Neural cell (in vitro differentiated cells): ENCODE measurements at regions not wholly inside any gene's neighbourhood (a gene's known extent, or its start where the extent isn't known, plus 50 kb on each side); places are given as distances from the start of the nearest gene placed in this dataset.

Experiments used
- H2AFZ ChIP-seq: fragments of 200-600, 300-800 bp; sonication (generic), shearing (Covaris generic); 2 replicates; pipeline ENCODE4 v1.6.0; 2014; ENCODE audit warnings: low read depth, mild to moderate bottlenecking, antibody characterized with exemption, low read length, moderate library complexity
- H3F3A ChIP-seq: fragments of 200-600 bp; shearing (Covaris generic); 2 replicates; pipeline ENCODE4 v1.6.1; 2016; ENCODE audit warnings: mild to moderate bottlenecking, moderate library complexity, mixed read lengths, antibody characterized with exemption, low read length; ENCODE audit not compliant: insufficient read depth, poor library complexity, severe bottlenecking
- H3K27ac ChIP-seq: fragments of 200-600, 300-800 bp; sonication (generic), shearing (Covaris generic); 2 replicates; pipeline ENCODE4 v1.5.1; 2014; ENCODE audit warnings: mild to moderate bottlenecking, low read length, moderate library complexity
- H3K27me3 ChIP-seq: fragments of 300-800, 200-600 bp; sonication (generic), shearing (Covaris generic); 2 replicates; pipeline ENCODE4 v1.6.0; 2014; ENCODE audit warnings: mild to moderate bottlenecking, low read depth, low read length, moderate library complexity; ENCODE audit not compliant: insufficient read depth
- H3K36me3 ChIP-seq: fragments of 300-800, 200-600 bp; sonication (generic), shearing (Covaris generic); 2 replicates; pipeline ENCODE4 v1.5.1; 2014; ENCODE audit warnings: mild to moderate bottlenecking, antibody characterized with exemption, low read length, moderate library complexity; ENCODE audit not compliant: insufficient read depth
- H3K4me2 ChIP-seq: fragments of 300-800, 200-600 bp; sonication (generic), shearing (Covaris generic); 2 replicates; pipeline ENCODE4 v1.6.0; 2014; ENCODE audit warnings: mild to moderate bottlenecking, low read length
- H3K4me3 ChIP-seq: fragments of 300-800, 200-600 bp; sonication (generic), shearing (Covaris generic); 2 replicates; pipeline ENCODE4 v1.5.1; 2014; ENCODE audit warnings: mild to moderate bottlenecking, low read length, moderate library complexity
- H3K79me2 ChIP-seq: fragments of 200-600 bp; shearing (Covaris generic); replicated peaks from 2 replicates; pipeline ENCODE4 v1.6.0; 2014; ENCODE audit warnings: mild to moderate bottlenecking, low read length, moderate library complexity; ENCODE audit not compliant: insufficient read depth
- H3K9ac ChIP-seq: fragments of 300-800, 200-600 bp; sonication (generic), shearing (Covaris generic); 2 replicates; pipeline ENCODE4 v1.6.1; 2016; ENCODE audit warnings: mild to moderate bottlenecking, low read length, mixed read lengths
- H3K9me2 ChIP-seq: fragments of 200-600 bp; shearing (Covaris generic); 2 replicates; pipeline ENCODE4 v1.6.1; 2016; ENCODE audit warnings: mild to moderate bottlenecking, low read length, mixed read lengths; ENCODE audit not compliant: insufficient read depth
- H3K9me3 ChIP-seq: fragments of 200-600, 300-800 bp; sonication (generic), shearing (Covaris generic); 2 replicates; pipeline ENCODE4 v1.6.1; 2016; ENCODE audit warnings: mild to moderate bottlenecking, mixed run types, low read length, moderate library complexity, mixed read lengths
- H4K20me1 ChIP-seq: fragments of 200-600 bp; shearing (Covaris generic); 2 replicates; pipeline ENCODE4 v1.6.1; 2016; ENCODE audit warnings: mild to moderate bottlenecking, mixed run types; ENCODE audit not compliant: insufficient read depth
- CTCF ChIP-seq: fragments of 450-650 bp; IDR thresholded peaks from 2 replicates; pipeline ENCODE4 v1.5.1; 2014; ENCODE audit warnings: antibody characterized with exemption, mild to moderate bottlenecking, moderate library complexity; ENCODE audit not compliant: poor library complexity, severe bottlenecking
- EP300 ChIP-seq: fragments of 450-650 bp; conservative IDR thresholded peaks from 2 replicates; pipeline ENCODE4 v1.6.1; 2014; ENCODE audit warnings: antibody characterized with exemption, mild to moderate bottlenecking, moderate library complexity; ENCODE audit not compliant: poor library complexity, severe bottlenecking
- EZH2 ChIP-seq: fragments of 200-600, 300-800 bp; shearing (Covaris generic), sonication (generic); IDR thresholded peaks from 2 replicates; pipeline ENCODE4 v1.6.1; 2014; ENCODE audit warnings: antibody characterized with exemption, low read length, borderline replicate concordance, mild to moderate bottlenecking; ENCODE audit not compliant: insufficient read depth, poor library complexity, severe bottlenecking
- POLR2AphosphoS5 ChIP-seq: IDR thresholded peaks from 2 replicates; pipeline ENCODE4 v1.6.1; 2012
- RAD21 ChIP-seq: fragments of 450-650 bp; conservative IDR thresholded peaks from 2 replicates; pipeline ENCODE4 v1.6.1; 2014; ENCODE audit warnings: antibody characterized with exemption, mild to moderate bottlenecking, moderate library complexity
- REST ChIP-seq: IDR thresholded peaks from 2 replicates; pipeline ENCODE4 v1.6.1; 2012; ENCODE audit warnings: borderline replicate concordance
- SMC3 ChIP-seq: fragments of 450-650 bp; conservative IDR thresholded peaks from 2 replicates; pipeline ENCODE4 v1.6.1; 2014; ENCODE audit warnings: antibody characterized with exemption, mild to moderate bottlenecking, moderate library complexity; ENCODE audit not compliant: poor library complexity

DNA sequence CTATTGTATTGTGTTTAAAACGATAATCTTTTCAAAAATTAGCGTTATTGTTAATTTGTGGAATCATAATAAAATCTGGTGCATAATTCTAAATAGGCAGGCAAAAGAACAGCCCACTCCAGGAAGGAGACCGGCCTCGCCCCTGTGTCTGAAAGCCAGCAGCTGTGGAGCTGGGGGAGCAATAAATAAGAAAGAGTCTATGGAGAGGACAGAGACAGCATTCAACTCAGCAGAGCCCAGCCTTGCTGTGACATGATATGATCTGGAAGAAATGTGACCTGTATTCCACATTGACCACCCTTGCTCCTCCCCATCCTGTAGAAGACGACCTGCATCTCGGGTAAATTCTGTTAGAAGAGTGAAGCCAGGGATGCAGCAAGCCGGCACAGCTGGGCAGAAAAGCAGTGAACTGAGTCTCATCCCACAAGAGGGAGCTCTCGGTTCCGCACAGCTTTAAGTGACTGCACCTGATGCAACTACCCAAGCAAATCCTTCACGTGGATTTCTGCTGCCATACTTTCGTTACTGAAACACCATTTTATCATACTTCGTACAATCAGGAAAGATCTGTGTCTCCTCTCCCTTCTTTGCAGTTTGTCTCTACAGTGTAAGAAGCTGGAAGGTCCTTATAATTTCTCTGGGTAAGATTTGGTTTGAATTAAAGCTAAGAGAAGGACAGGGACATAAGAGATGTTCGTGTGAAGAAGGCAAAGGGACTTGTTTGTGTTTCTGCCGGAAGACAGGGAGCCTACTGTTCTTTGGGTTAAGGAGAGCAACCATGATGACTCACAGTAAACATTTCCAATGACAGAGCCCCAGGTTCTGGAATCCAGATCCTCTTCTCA, 427.1 kb downstream of the GPAM start:
- Histone ChIP-seq H3K4me2 (no peak overlapping the region), H3K4me3 (no peak overlapping the region), H4K20me1 (no peaks in the 10 kb centered on the region), H3K79me2 (no peaks in the 10 kb centered on the region), H3K36me3 (no peaks in the 10 kb centered on the region), H3K9ac (no peak overlapping the region), H3K9me3 (no peaks in the 10 kb centered on the region), H3K9me2 (no peaks in the 10 kb centered on the region), H2AFZ (no peak overlapping the region), H3K27ac (no peak overlapping the region), H3K27me3 (no peaks in the 10 kb centered on the region), H3F3A (no peaks in the 10 kb centered on the region)
- TF ChIP-seq REST (no peak), CTCF (peak; percentile 72), RAD21 (peak; percentile 78), SMC3 (peak; percentile 85)

DNA sequence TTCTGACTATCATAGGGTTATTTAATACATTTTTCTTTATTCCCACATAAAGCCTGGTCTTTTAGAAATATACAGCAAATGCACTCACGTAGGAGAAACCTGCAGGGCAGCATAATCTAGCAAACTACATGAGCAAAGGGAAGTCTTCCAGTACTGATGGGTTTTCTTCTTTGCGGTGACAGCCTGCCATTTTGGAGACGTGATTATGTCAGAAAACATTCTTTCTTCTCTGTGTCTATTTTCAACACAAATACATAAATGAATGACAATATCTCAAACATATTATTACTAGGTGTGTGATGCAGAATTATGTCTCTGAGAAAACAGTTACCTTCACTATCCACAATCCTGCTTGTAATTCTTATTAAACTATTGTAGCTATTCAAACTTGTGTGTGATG, 425.0 kb downstream of the GPAM start:
- Histone ChIP-seq H3K27me3 (no peaks in the 10 kb centered on the region), H2AFZ (no peak overlapping the region), H3K9ac (no peak overlapping the region), H4K20me1 (no peaks in the 10 kb centered on the region), H3K9me2 (no peaks in the 10 kb centered on the region), H3K9me3 (no peaks in the 10 kb centered on the region), H3K79me2 (no peaks in the 10 kb centered on the region), H3K4me2 (no peak overlapping the region), H3K4me3 (no peak overlapping the region), H3K27ac (no peak overlapping the region), H3F3A (no peaks in the 10 kb centered on the region), H3K36me3 (no peaks in the 10 kb centered on the region)
- peak; percentile 92 for TF ChIP-seq EP300
- no peak for TF ChIP-seq EZH2
- peak; percentile 95 for TF ChIP-seq POLR2AphosphoS5
- no peak for TF ChIP-seq REST
- TF ChIP-seq RAD21, result no peak
